Astrocyte (in vitro differentiated cells and primary cell): ENCODE measurements at regions not wholly inside any gene's neighbourhood (a gene's known extent, or its start where the extent isn't known, plus 50 kb on each side); places are given as distances from the start of the nearest gene placed in this dataset.
"Not testable (repeated sequence)": the region's sequence is repeated elsewhere in the genome, so short reads cannot be mapped to it uniquely, and the experiment has no call there.

Experiments
- DNase-seq: peaks from one replicate; pipeline ENCODE4 v3.0.0-alpha.2; 2010; ENCODE audit warnings: low read depth
- FAIRE-seq: peaks from 2 replicates; lab custom pipeline; 2011; peaks lifted over from hg19 to GRCh38; lab: Jason Lieb, UNC
- H2AFZ ChIP-seq: 2 replicates; pipeline ENCODE4 v1.6.0; 2012; ENCODE audit warnings: low read depth, low read length, inconsistent platforms
- H3K27ac ChIP-seq: 2 replicates; pipeline ENCODE4 v1.5.1; 2011; ENCODE audit warnings: low read depth, low read length, inconsistent platforms
- H3K27me3 ChIP-seq: 2 replicates; pipeline ENCODE4 v1.6.0; 2011; ENCODE audit warnings: low read length, inconsistent platforms; ENCODE audit not compliant: insufficient read depth
- H3K36me3 ChIP-seq: 2 replicates; pipeline ENCODE4 v1.5.1; 2011; ENCODE audit warnings: low read length, inconsistent platforms; ENCODE audit not compliant: insufficient read depth
- H3K4me1 ChIP-seq: 2 replicates; pipeline ENCODE4 v1.5.1; 2011; ENCODE audit warnings: low read length, inconsistent platforms; ENCODE audit not compliant: insufficient read depth
- H3K4me2 ChIP-seq: 2 replicates; pipeline ENCODE4 v1.6.0; 2012; ENCODE audit warnings: low read length, inconsistent platforms
- H3K4me3 ChIP-seq: 2 replicates; pipeline ENCODE4 v1.5.1; 2011; ENCODE audit warnings: low read depth, mild to moderate bottlenecking, low read length, inconsistent platforms; ENCODE audit not compliant: insufficient read depth
- H3K79me2 ChIP-seq: 2 replicates; pipeline ENCODE4 v1.6.0; 2012; ENCODE audit warnings: mild to moderate bottlenecking, low read length, inconsistent platforms; ENCODE audit not compliant: insufficient read depth
- H3K9ac ChIP-seq: 2 replicates; pipeline ENCODE4 v1.6.0; 2012; ENCODE audit warnings: mild to moderate bottlenecking, low read length, inconsistent platforms
- H3K9me3 ChIP-seq: 2 replicates; pipeline ENCODE4 v1.5.1; 2012; ENCODE audit warnings: low read depth, mild to moderate bottlenecking, low read length, inconsistent platforms; ENCODE audit not compliant: insufficient read depth
- H4K20me1 ChIP-seq: 2 replicates; pipeline ENCODE4 v1.6.0; 2012; ENCODE audit warnings: low read length, inconsistent platforms; ENCODE audit not compliant: insufficient read depth
- H3K27ac Mint-ChIP-seq: one replicate; pipeline ENCODE4 v1.8.0; 2021; ENCODE audit warnings: mild to moderate bottlenecking, mixed read lengths; ENCODE audit not compliant: unreplicated experiment
- H3K27me3 Mint-ChIP-seq: one replicate; pipeline ENCODE4 v1.8.0; 2021; ENCODE audit warnings: low read depth, mixed read lengths; ENCODE audit not compliant: unreplicated experiment
- H3K36me3 Mint-ChIP-seq: one replicate; pipeline ENCODE4 v1.8.0; 2021; ENCODE audit warnings: low read depth, mixed read lengths; ENCODE audit not compliant: unreplicated experiment
- H3K4me1 Mint-ChIP-seq: one replicate; pipeline ENCODE4 v1.8.0; 2021; ENCODE audit warnings: low read depth, mixed read lengths; ENCODE audit not compliant: unreplicated experiment
- H3K4me3 Mint-ChIP-seq: one replicate; pipeline ENCODE4 v1.8.0; 2021; ENCODE audit warnings: mild to moderate bottlenecking, moderate library complexity, mixed read lengths; ENCODE audit not compliant: unreplicated experiment
- H3K9me3 Mint-ChIP-seq: one replicate; pipeline ENCODE4 v1.8.0; 2021; ENCODE audit warnings: mild to moderate bottlenecking, mixed read lengths; ENCODE audit not compliant: unreplicated experiment
- EZH2 ChIP-seq: IDR thresholded peaks from 2 replicates; pipeline ENCODE4 v1.6.1; 2012; ENCODE audit warnings: mild to moderate bottlenecking, low read length, inconsistent platforms; ENCODE audit not compliant: insufficient read depth
- TF ChIP-seq, protein P1 (sequence below): IDR thresholded peaks from 2 replicates; pipeline ENCODE4 v1.5.1; 2011; ENCODE audit warnings: low read depth, mild to moderate bottlenecking, inconsistent platforms, low read length, moderate library complexity; ENCODE audit not compliant: insufficient read depth

DNA sequence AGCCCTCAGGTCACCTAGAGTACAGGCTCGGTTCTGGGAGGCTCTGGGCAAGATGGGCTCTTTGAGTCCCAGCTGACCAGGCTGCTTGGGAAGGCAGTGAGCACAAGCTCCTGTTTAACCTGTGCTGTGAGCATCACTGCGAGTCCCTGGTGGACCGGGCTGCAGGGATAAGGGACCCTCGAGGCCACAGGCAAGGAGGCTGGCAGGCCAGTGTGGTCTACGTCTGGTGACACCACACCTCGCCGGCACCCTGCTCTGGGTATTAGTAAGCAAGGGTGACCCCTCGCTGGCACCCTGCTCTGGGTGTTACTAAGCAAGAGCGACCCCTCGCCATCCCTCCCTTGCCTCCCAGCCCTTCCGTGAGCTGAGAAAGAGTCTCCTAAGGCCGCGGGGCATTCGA, 125.9 kb upstream of the FOXD4L5 start:
- Histone ChIP-seq H3K4me3 (no peak overlapping the region), H3K9ac (no peak overlapping the region), H2AFZ (no peak overlapping the region), H3K9me3 (peaks cover 5% of the 10 kb centered on the region), H4K20me1 (no peaks in the 10 kb centered on the region), H3K36me3 (no peaks in the 10 kb centered on the region), H3K27me3 (no peaks in the 10 kb centered on the region), H3K4me2 (no peak overlapping the region), H3K4me1 (no peaks in the 10 kb centered on the region), H3K27ac (no peak overlapping the region), H3K79me2 (no peaks in the 10 kb centered on the region)
- no peaks in the 10 kb centered on the region for H3K27me3 Mint-ChIP-seq
- no peak for DNase-seq
- peaks cover 26% of the 10 kb centered on the region for H3K9me3 Mint-ChIP-seq
- no peak for FAIRE-seq
- no peaks in the 10 kb centered on the region for H3K4me1 Mint-ChIP-seq
- no peaks in the 10 kb centered on the region for H3K36me3 Mint-ChIP-seq
- H3K27ac Mint-ChIP-seq, result no peak overlapping the region
- no peak overlapping the region for H3K4me3 Mint-ChIP-seq
- TF ChIP-seq EZH2, result no peak
- TF ChIP-seq, protein P1, sequence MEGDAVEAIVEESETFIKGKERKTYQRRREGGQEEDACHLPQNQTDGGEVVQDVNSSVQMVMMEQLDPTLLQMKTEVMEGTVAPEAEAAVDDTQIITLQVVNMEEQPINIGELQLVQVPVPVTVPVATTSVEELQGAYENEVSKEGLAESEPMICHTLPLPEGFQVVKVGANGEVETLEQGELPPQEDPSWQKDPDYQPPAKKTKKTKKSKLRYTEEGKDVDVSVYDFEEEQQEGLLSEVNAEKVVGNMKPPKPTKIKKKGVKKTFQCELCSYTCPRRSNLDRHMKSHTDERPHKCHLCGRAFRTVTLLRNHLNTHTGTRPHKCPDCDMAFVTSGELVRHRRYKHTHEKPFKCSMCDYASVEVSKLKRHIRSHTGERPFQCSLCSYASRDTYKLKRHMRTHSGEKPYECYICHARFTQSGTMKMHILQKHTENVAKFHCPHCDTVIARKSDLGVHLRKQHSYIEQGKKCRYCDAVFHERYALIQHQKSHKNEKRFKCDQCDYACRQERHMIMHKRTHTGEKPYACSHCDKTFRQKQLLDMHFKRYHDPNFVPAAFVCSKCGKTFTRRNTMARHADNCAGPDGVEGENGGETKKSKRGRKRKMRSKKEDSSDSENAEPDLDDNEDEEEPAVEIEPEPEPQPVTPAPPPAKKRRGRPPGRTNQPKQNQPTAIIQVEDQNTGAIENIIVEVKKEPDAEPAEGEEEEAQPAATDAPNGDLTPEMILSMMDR, result no peak

DNA sequence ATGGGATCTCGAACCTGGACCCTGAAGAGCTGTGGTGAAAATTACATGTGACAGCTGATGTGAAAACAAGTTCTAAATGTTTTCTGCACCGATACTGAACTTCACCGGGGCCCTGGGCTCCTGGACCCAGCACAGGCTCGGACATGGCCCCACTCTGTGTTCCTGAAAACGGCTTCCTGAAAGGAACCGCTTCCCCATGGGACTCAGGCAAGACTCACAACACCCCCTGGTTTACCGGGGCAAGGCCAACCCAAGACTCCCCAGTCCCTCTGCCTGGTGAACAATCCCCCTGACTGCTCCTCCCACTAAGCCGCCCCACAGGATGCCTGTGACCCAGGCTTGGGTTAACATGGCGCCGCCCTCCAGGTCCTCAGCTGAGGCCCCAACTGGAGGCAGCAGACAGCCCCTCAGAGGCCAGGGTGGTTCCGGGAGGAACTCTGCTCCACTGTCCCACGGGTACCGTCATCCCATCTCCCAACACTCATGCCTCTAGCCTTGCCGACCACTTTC, 124.5 kb upstream of the FOXD4L5 start:
- Histone ChIP-seq H3K4me1 (no peaks in the 10 kb centered on the region), H3K79me2 (no peaks in the 10 kb centered on the region), H4K20me1 (no peaks in the 10 kb centered on the region), H3K27me3 (no peaks in the 10 kb centered on the region), H3K4me2 (no peak overlapping the region), H3K36me3 (no peaks in the 10 kb centered on the region), H3K27ac (no peak overlapping the region), H3K9ac (no peak overlapping the region), H2AFZ (no peak overlapping the region), H3K4me3 (no peak overlapping the region), H3K9me3 (peaks cover 5% of the 10 kb centered on the region)
- Mint-ChIP-seq H3K27me3 (no peaks in the 10 kb centered on the region), H3K4me3 (no peak overlapping the region), H3K27ac (no peak overlapping the region), H3K36me3 (no peaks in the 10 kb centered on the region), H3K9me3 (peaks cover 27% of the 10 kb centered on the region), H3K4me1 (no peaks in the 10 kb centered on the region)
- TF ChIP-seq, protein P1, result no peak
- no peak for TF ChIP-seq EZH2
- FAIRE-seq (no peak), DNase-seq (no peak)

- not testable (repeated sequence) for H3K4me3 Mint-ChIP-seq, H3K9me3 ChIP-seq, H4K20me1 ChIP-seq, H3K4me1 Mint-ChIP-seq, H3K36me3 ChIP-seq, H3K27ac Mint-ChIP-seq, H2AFZ ChIP-seq, H3K27ac ChIP-seq, H3K4me3 ChIP-seq, FAIRE-seq, H3K36me3 Mint-ChIP-seq, H3K9ac ChIP-seq, H3K4me2 ChIP-seq, H3K27me3 Mint-ChIP-seq, H3K79me2 ChIP-seq, H3K4me1 ChIP-seq, DNase-seq, H3K27me3 ChIP-seq
- H3K9me3 Mint-ChIP-seq, result peaks cover 27% of the 10 kb centered on the region
Measured at GRCh38 chr9:65408806-65409205, 123.8 kb upstream of the FOXD4L5 start.

DNA sequence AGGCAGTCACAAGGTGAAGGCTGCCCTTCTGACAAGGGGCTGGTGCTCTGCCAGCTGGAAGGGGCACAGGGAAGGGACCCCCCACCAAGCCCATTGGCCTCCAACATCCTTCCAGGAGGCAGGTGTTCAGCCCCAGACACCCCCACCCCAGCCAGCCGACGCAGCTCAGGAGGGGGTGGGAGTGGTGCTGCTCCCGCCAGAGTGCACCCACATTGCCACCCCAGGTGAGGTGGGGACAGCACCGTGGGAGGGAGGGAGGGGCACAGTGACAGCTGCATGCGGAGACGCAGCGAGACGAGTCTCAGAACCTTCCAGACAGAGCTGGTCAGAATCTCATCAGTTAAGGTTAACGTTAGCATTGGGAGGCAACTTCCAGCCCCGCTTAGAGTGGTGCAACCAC, 121.6 kb upstream of the FOXD4L5 start:
- not testable (repeated sequence) for H3K9me3 ChIP-seq, H3K27ac Mint-ChIP-seq, H2AFZ ChIP-seq, H3K4me1 ChIP-seq, H4K20me1 ChIP-seq, DNase-seq, H3K27me3 Mint-ChIP-seq, H3K4me2 ChIP-seq, H3K79me2 ChIP-seq, H3K27ac ChIP-seq, H3K4me3 ChIP-seq, H3K36me3 ChIP-seq, H3K4me1 Mint-ChIP-seq, H3K27me3 ChIP-seq, H3K9ac ChIP-seq, H3K36me3 Mint-ChIP-seq, FAIRE-seq, H3K4me3 Mint-ChIP-seq
- H3K9me3 Mint-ChIP-seq, result peaks cover 19% of the 10 kb centered on the region

GRCh38 chr9:65405766-65406165, 120.8 kb upstream of the FOXD4L5 start:
- not testable (repeated sequence) for H3K4me1 ChIP-seq, H3K4me3 Mint-ChIP-seq, H3K4me1 Mint-ChIP-seq, H3K4me3 ChIP-seq, H3K79me2 ChIP-seq, H3K36me3 ChIP-seq, H3K4me2 ChIP-seq, H3K27ac Mint-ChIP-seq, H3K27ac ChIP-seq, H2AFZ ChIP-seq, H3K9me3 ChIP-seq, H3K36me3 Mint-ChIP-seq, DNase-seq, H3K9ac ChIP-seq, H4K20me1 ChIP-seq, H3K27me3 Mint-ChIP-seq, H3K27me3 ChIP-seq, FAIRE-seq
- H3K9me3 Mint-ChIP-seq, result peaks cover 14% of the 10 kb centered on the region
